ENCODE measurements at regions not wholly inside any gene's neighbourhood (a gene's known extent, or its start where the extent isn't known, plus 50 kb on each side); places are given as distances from the start of the nearest gene placed in this dataset.

DNA sequence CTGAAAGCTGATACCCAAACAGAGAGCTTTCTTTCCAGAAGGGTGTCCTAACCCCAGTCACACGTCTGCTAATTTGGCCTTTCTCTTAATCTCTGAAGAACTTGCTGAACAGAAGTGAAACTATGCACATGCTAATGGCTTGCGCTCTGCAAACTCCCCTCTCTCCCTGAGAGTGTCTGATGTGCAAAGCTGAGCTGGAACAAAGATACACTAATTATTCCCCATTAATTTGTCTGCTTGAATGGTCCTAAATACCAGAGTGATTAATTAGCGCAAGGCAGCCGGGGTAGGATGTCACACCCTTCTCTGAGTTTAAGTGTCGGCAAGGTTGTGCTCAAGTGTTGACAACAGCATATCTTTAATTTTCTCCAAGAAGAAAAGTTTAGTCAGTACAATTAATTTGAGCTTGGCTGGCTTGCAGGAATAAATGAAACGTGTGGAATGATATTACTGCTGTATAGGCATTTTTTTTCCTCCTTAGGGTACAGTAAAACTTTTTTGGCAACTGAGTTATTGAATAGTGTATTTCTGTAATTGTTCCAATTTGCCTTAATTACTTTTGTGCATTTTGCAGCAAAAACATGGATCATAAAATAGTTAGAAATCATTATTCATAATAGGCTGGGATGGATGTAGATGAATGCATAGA, 715.9 kb upstream of the POU3F2 start:
- Mint-ChIP-seq H3K27me3 (no peaks in the 10 kb centered on the region), H3K4me1 (ENCODE audit: low read depth) (no peaks in the 10 kb centered on the region), H3K4me3 (no peak overlapping the region), H3K9me3 (no peaks in the 10 kb centered on the region), H3K36me3 (ENCODE audit: low read depth) (no peaks in the 10 kb centered on the region), H3K27ac (no peak overlapping the region)

DNA sequence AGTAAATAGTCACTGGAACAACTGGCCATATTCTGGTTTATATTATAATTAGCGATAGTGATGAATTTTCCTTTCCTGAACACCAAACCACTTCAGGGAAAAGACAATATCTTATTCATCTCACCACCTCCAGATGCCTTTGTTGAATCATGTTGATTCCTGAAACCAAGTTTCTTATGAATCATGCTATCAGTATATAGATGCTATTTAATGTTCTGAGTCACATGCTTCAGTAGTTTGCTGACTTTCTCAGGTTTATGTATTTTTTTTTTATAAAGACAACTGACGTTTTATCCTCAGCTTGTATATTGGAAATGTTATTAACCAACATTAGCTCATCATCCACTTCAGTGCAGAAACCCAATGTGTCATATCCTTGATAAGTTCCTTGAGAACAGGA, 710.2 kb upstream of the POU3F2 start:
- H3K4me3 Mint-ChIP-seq, result no peak overlapping the region
- peaks cover 3% of the 10 kb centered on the region for H3K9me3 Mint-ChIP-seq
- no peaks in the 10 kb centered on the region for H3K27me3 Mint-ChIP-seq
- H3K4me1 Mint-ChIP-seq (ENCODE audit: low read depth), result no peaks in the 10 kb centered on the region
- no peaks in the 10 kb centered on the region for H3K36me3 Mint-ChIP-seq (ENCODE audit: low read depth)
- no peak overlapping the region for H3K27ac Mint-ChIP-seq

DNA sequence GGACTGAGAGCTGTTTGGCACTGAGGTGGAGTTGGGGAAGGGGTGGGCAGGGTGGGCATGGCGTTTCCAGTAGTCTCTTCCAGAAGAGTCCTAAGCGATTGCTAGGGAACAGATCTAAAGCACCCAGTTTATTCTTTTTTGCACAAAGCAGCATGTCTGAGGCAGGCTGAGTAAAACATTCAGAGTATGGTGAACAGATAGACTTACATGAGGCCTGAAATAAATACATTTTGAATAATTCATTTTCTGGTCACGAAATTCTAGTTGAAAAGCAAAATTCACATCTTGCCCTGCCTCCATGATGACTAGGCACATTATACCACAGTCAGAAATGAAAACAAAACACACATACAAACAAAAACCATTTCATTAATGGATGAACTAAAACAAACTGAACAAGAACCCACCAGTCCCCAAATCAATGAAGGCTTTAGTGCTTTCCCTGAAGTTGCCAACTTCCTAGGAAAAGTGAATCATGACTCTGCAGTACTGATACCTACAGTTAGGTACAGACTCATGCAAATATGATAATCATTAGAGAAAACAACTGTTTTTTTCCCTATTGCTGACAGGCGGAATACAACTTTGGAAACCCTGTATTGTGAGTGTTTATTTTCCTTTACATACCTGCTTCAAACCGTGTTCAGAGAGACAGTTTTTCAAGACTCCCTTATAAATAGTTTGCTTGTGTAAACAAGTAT, 702.9 kb upstream of the POU3F2 start:
- H3K27me3 Mint-ChIP-seq, result no peaks in the 10 kb centered on the region
- H3K4me1 Mint-ChIP-seq (ENCODE audit: low read depth), result no peaks in the 10 kb centered on the region
- H3K9me3 Mint-ChIP-seq, result no peaks in the 10 kb centered on the region
- no peak overlapping the region for H3K4me3 Mint-ChIP-seq
- no peaks in the 10 kb centered on the region for H3K36me3 Mint-ChIP-seq (ENCODE audit: low read depth)
- no peak overlapping the region for H3K27ac Mint-ChIP-seq

DNA sequence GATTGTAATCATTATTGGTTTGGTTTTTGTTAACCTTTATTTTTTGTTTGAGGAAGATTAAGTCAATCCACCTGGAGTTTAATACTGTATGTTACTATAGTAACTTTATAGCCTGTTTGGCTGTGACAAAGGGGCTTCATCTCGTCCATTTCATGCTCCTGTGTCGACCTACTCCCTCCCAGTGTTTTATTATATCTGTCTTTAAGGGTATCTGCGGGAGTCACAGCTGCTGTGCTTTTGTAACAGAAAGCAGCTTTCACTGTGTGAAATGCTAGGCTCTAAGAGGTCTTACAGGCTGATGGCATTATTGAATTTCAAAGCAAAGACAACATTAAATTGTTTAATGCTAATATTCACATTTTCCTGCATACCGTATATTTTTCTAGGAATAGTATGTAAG, 698.0 kb upstream of the POU3F2 start:
- no peaks in the 10 kb centered on the region for H3K27me3 Mint-ChIP-seq
- H3K4me3 Mint-ChIP-seq, result no peak overlapping the region
- H3K4me1 Mint-ChIP-seq (ENCODE audit: low read depth), result no peaks in the 10 kb centered on the region
- no peaks in the 10 kb centered on the region for H3K36me3 Mint-ChIP-seq (ENCODE audit: low read depth)
- H3K27ac Mint-ChIP-seq, result no peak overlapping the region
- no peaks in the 10 kb centered on the region for H3K9me3 Mint-ChIP-seq

DNA sequence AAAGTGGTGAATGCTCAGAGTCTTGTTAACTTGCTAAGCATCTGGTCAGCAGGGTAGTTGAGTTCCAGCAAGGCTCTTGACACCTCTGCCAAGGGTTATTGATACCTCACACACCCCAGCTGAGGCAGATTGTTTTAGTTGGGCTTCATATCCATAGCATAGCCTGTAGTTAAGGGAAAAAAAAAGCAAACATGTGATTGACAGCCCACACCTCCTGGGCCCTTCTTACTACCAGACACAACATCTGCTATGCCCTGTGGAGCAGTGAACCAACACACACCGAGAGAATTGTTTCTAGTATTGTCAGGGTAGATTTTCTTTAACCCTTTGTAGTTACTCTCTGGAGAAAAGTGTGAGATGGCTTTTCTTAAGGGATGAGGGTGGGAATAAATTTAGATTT, 697.0 kb upstream of the POU3F2 start:
- Mint-ChIP-seq H3K27me3 (no peaks in the 10 kb centered on the region), H3K9me3 (peaks cover 9% of the 10 kb centered on the region), H3K4me1 (ENCODE audit: low read depth) (no peaks in the 10 kb centered on the region), H3K4me3 (no peak overlapping the region), H3K27ac (no peak overlapping the region), H3K36me3 (ENCODE audit: low read depth) (no peaks in the 10 kb centered on the region)

DNA sequence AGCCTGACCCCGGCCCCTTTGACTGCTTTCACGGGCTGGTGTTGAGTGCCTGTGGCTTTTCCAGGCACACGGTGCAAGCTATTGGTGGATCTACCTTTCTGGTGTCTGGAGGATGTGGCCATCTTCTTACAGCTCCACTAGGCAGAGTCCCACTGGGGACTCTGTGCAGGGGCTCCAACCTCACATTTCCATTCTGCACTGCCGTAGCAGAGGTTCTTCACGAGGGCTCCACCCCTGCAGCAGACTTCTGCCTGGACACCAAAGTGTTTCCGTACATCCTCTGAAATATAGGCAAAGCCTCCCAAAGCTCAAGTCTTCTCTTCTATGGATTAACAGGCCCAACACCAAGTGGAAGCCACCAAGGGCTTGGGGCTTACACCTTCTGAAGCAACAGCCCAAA, 691.5 kb upstream of the POU3F2 start:
- Mint-ChIP-seq H3K4me3 (no peak overlapping the region), H3K27ac (no peak overlapping the region)

DNA sequence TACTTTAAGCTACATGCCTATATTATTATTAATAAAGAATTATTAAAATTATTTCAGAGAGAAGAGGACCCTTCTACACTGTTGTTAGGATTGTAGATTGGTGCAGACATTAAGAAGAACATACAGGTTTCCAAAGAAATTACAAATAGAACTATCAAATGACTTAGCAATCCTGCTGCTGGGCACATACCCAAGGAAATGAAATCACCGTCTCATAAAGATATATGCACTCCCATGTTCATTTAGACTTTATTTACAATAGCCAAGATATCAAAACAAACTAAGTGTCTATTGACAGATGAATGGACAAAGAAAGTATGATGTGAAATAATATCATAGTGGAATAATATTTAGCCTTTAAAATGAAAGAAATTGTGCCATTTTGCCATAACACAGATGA, 687.7 kb upstream of the POU3F2 start:
- Mint-ChIP-seq H3K4me1 (ENCODE audit: low read depth) (no peaks in the 10 kb centered on the region), H3K27ac (no peak overlapping the region), H3K36me3 (ENCODE audit: low read depth) (no peaks in the 10 kb centered on the region), H3K4me3 (no peak overlapping the region), H3K9me3 (peaks cover 28% of the 10 kb centered on the region), H3K27me3 (no peaks in the 10 kb centered on the region)

More for the DNA sequence above, 691.5 kb upstream of the POU3F2 start:
- Mint-ChIP-seq H3K9me3 (peaks cover 22% of the 10 kb centered on the region), H3K36me3 (ENCODE audit: low read depth) (no peaks in the 10 kb centered on the region), H3K27me3 (no peaks in the 10 kb centered on the region), H3K4me1 (ENCODE audit: low read depth) (no peaks in the 10 kb centered on the region)

DNA sequence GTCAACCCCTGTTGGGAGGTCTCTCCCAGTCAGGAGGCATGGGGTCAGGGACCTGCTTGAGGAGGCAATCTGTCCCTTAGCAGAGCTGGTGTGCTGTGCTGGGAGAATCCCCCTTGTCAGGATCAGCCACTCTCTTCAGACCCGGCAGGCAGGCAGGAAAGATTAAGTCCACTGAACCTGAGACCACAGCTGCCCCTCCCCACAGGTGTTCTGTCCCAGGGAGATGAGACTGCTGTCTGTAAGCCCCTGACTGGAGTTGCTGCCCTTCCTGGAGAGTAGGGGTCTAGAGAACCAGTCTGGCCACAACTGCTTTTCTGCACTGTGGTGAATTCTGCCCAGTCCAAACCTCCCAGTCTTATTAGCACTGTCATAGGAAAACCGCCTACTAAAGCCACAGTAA, 677.8 kb upstream of the POU3F2 start:
- Mint-ChIP-seq H3K27ac (no peak overlapping the region), H3K9me3 (no peaks in the 10 kb centered on the region), H3K36me3 (ENCODE audit: low read depth) (no peaks in the 10 kb centered on the region), H3K4me3 (no peak overlapping the region), H3K27me3 (no peaks in the 10 kb centered on the region), H3K4me1 (ENCODE audit: low read depth) (no peaks in the 10 kb centered on the region)

DNA sequence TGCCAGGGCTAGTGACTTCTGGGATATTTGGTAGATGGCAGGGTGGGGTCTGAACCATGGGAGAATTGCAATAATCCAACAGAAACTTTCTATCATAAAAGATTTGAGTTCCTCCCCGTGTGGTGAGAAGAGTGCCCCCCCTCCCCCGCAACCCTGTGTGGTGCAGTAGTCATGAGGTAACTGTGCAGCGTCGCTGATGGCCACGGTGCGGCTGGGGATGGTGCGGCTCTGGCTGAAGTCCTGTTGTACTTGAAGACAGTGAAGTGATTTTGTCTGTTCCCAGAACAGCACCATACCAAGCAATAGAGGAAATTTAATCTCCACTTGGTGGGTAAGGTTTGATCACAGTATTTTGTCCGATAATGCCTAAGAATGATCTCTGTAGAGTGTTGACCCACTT, 654.8 kb upstream of the POU3F2 start:
- Mint-ChIP-seq H3K27me3 (no peaks in the 10 kb centered on the region), H3K27ac (no peak overlapping the region), H3K9me3 (peaks cover 4% of the 10 kb centered on the region), H3K4me3 (no peak overlapping the region), H3K36me3 (ENCODE audit: low read depth) (no peaks in the 10 kb centered on the region), H3K4me1 (ENCODE audit: low read depth) (no peaks in the 10 kb centered on the region)

DNA sequence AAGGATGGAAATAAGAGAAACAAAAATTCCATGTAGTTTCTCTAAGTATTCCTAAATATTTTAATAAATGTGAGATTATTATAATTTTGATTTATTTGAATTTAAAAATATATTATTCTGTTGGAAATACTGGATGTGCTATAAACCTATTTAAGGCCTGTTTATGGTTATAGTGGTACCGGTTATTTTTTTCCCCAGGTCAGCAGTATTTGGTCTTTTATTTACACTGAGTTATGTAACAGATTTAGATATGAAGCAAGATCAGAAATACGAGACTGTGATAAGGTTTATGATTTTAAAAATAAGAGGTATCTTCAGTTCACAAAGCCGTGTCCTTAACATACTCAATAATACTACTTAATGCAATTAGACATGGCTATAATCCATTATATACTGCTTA, 634.3 kb upstream of the POU3F2 start:
- Mint-ChIP-seq H3K4me3 (no peak overlapping the region), H3K4me1 (ENCODE audit: low read depth) (no peaks in the 10 kb centered on the region), H3K27me3 (no peaks in the 10 kb centered on the region), H3K36me3 (ENCODE audit: low read depth) (no peaks in the 10 kb centered on the region), H3K9me3 (peaks cover 17% of the 10 kb centered on the region), H3K27ac (no peak overlapping the region)

DNA sequence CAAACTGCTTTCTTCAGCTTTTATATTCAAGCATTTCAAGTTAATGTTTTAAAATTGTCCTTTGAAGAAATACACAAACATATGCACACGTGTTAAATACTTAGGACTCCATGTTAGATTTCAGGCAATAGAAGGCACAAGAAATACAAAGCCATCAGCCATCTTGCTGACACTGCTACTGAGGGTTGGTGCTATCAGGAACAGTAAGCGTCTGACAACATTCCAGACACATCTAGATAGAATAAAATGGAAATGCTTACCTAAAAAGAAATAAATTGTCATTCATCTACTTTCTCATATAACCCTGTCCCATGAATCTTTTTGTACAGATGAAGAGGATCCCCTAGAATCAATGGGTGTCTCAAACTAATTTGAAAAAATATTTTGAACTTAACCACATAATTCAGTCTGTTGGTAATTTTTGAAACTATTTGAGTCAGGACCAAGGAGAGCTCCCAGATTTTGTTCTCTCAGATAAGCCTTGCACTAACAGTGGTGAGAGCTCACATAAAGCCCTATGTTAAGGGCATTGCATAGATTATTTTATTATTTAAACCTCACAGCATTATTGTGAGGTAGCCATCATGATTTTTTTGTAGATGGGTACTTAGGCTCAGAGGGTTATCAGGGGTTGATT, 631.1 kb upstream of the POU3F2 start:
- H3K27me3 Mint-ChIP-seq, result no peaks in the 10 kb centered on the region
- H3K4me3 Mint-ChIP-seq, result no peak overlapping the region
- no peak overlapping the region for H3K27ac Mint-ChIP-seq
- H3K9me3 Mint-ChIP-seq, result peaks cover 7% of the 10 kb centered on the region
- no peaks in the 10 kb centered on the region for H3K36me3 Mint-ChIP-seq (ENCODE audit: low read depth)
- H3K4me1 Mint-ChIP-seq (ENCODE audit: low read depth), result no peaks in the 10 kb centered on the region

DNA sequence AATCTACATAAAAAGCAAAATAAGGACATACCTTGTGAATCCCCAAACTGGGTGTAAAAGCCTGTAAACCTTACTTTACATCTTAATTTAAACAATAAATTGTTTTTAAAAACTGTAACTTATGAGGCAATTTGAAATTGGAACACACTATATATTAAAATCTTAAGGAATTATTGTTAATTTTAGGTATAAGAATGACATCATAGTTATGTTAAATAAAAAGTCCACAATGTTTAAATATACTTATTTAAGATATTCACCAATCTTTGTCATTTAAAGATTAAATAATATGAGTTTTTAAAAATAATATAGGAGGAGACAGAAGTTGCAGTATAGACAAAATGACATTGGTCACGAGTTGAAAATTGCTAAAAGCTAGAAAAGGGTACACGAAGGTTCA, 621.9 kb upstream of the POU3F2 start:
- Mint-ChIP-seq H3K4me1 (ENCODE audit: low read depth) (no peaks in the 10 kb centered on the region), H3K4me3 (no peak overlapping the region)

DNA sequence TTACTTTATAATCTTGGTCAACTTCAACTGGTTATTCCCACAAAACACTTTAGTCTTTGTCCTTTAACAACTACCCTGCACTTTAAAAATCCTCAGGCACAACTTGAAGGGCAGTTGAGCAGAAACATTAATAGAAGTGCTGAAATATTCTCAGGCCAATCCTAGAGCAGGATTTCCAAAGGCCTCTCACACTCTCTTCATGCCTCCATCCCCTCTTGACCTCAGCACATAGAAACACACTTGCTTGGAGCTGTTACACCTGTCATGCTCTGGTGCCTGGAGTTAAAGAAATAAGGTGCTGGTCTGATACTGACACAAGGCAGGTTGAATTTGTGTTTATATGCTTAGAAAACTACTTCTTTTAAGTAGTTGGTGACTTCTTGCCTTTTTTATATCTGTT, 618.8 kb upstream of the POU3F2 start:
- Mint-ChIP-seq H3K4me1 (ENCODE audit: low read depth) (no peaks in the 10 kb centered on the region), H3K36me3 (ENCODE audit: low read depth) (no peaks in the 10 kb centered on the region), H3K27ac (no peak overlapping the region), H3K4me3 (no peak overlapping the region), H3K27me3 (no peaks in the 10 kb centered on the region), H3K9me3 (no peaks in the 10 kb centered on the region)

More for the DNA sequence above, 621.9 kb upstream of the POU3F2 start:
- Mint-ChIP-seq H3K9me3 (no peaks in the 10 kb centered on the region), H3K36me3 (ENCODE audit: low read depth) (no peaks in the 10 kb centered on the region), H3K27ac (no peak overlapping the region), H3K27me3 (no peaks in the 10 kb centered on the region)

DNA sequence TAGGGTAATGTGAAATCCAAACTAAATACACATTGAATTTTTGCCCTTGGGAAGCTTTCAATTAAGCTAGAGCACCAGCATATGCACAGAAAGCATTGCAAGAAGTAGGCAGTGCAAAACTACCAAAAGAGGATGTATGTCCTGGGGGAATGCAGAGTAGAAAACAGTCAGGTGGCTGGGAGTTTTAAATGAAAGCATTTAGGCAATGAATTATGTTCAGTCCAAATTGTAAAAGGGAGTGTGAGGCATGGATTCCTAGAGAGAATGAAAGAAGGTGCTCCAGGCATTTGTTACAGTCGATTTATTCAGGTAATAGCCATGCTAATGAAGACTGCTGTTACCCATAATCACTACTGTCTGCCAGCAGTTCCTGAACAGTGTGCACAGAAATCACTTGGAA, 604.1 kb upstream of the POU3F2 start:
- H3K9me3 Mint-ChIP-seq, result peaks cover 6% of the 10 kb centered on the region
- H3K4me1 Mint-ChIP-seq (ENCODE audit: low read depth), result no peaks in the 10 kb centered on the region
- H3K27ac Mint-ChIP-seq, result no peak overlapping the region
- H3K4me3 Mint-ChIP-seq, result no peak overlapping the region
- H3K27me3 Mint-ChIP-seq, result no peaks in the 10 kb centered on the region
- no peaks in the 10 kb centered on the region for H3K36me3 Mint-ChIP-seq (ENCODE audit: low read depth)

DNA sequence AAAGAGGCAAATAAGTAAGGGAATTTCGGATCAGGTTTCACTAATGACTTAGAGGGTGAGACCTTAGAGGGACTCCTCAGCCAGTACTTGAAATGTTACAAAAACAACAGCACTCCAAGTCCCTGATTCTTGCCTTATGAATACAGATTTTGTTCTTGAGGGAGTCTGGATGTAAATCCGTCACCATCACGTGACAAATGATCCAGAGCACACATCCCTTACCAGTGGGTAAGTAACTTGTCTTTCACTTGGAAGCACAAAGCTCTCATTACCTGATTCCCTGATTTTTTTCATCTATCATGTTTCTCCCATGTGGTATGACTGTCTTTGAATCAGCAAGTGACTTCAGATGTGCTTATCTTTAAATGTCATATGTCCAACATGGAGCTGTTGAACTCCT, 595.3 kb upstream of the POU3F2 start:
- Mint-ChIP-seq H3K9me3 (peaks cover 3% of the 10 kb centered on the region), H3K4me1 (ENCODE audit: low read depth) (no peaks in the 10 kb centered on the region), H3K4me3 (no peak overlapping the region), H3K36me3 (ENCODE audit: low read depth) (no peaks in the 10 kb centered on the region), H3K27ac (no peak overlapping the region), H3K27me3 (no peaks in the 10 kb centered on the region)

DNA sequence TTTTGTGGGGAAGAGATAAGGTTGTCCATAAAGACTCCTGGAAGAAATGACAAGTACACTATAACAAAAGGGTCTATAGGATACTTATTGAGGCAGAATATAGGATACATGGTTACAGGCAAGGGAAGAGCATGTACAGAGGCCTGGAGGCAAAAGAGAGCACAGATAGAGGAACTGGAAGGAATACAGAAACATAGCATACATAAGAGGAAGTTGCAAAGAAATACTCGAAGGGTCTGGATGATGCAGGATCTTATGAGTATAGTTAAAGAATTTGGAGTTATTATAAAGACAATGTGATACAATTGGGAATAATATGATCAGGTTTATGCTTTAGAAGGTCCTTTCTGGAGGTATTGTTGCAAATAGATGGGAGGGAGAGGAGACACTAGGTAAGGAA, 592.7 kb upstream of the POU3F2 start:
- H3K36me3 Mint-ChIP-seq (ENCODE audit: low read depth), result no peaks in the 10 kb centered on the region
- H3K4me3 Mint-ChIP-seq, result no peak overlapping the region
- no peaks in the 10 kb centered on the region for H3K27me3 Mint-ChIP-seq
- H3K4me1 Mint-ChIP-seq (ENCODE audit: low read depth), result no peaks in the 10 kb centered on the region
- no peak overlapping the region for H3K27ac Mint-ChIP-seq
- H3K9me3 Mint-ChIP-seq, result no peaks in the 10 kb centered on the region

Data from stimulated activated naive CD8-positive, alpha-beta T cell treated with anti-CD3 and anti-CD28 coated beads, Interleukin-15, Interleukin-2, amounts not matched to agents 100 ng/mL and 50 ng/mL, for 24 hours (primary cell).